Suppressor macrophage (primary cell): ENCODE measurements at regions not wholly inside any gene's neighbourhood (a gene's known extent, or its start where the extent isn't known, plus 50 kb on each side); places are given as distances from the start of the nearest gene placed in this dataset.
A peak's percentile ranks its signal among the peaks of the same experiment; 100 is the strongest.
"Not testable (repeated sequence)": the region's sequence is repeated elsewhere in the genome, so short reads cannot be mapped to it uniquely, and the experiment has no call there.

Experiments
- DNase-seq, 4 experiments: peaks; one replicate each; pipeline ENCODE4 v3.0.0-alpha.2; 2020 to 2022

- no peak for DNase-seq
Measured at GRCh38 chr1:233790121-233790520, 114.4 kb upstream of the SLC35F3 start.

DNA sequence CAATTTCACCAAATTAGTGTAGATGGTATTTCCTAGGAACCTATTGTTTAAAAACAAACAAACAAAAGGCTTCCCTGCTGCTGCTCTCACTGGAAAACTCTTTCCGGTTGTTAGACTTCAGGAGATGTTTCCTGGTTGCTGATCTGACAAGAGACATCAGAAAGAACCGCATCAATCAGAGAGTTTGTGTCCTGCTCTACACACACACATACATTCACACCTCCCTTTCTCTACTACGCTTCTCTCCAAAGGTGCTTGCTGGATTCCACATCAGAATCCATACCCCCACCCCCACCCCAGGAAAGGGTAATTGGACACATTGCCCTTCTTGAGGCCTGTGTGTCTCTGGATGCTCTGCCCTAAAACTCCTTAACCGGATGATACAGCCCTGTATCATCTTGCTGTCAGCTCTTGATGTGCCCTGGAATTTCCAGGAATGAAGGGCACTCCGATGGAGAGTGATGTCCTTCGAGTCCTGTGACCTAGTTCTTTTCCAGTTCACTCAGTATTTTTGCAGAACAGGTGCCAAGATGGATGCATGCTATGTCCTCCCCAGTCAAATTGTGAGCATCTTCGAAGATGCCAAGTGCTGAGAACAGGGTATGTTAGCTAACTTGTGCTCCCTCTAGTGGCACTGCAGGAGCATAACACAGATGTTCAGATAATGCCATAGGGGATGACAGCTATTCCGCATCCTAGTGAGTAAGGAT lies 113.7 kb upstream of the SLC35F3 start:
- DNase-seq: peak; percentile 44 to 76 (median 62)

- DNase-seq: no peak
Measured at GRCh38 chr1:233791372-233791703, 113.1 kb upstream of the SLC35F3 start.

GRCh38 chr1:233791721-233792120 lies 112.8 kb upstream of the SLC35F3 start:
- DNase-seq: no peak

GRCh38 chr1:233794863-233795262 lies 109.6 kb upstream of the SLC35F3 start:
- DNase-seq: no peak

DNA sequence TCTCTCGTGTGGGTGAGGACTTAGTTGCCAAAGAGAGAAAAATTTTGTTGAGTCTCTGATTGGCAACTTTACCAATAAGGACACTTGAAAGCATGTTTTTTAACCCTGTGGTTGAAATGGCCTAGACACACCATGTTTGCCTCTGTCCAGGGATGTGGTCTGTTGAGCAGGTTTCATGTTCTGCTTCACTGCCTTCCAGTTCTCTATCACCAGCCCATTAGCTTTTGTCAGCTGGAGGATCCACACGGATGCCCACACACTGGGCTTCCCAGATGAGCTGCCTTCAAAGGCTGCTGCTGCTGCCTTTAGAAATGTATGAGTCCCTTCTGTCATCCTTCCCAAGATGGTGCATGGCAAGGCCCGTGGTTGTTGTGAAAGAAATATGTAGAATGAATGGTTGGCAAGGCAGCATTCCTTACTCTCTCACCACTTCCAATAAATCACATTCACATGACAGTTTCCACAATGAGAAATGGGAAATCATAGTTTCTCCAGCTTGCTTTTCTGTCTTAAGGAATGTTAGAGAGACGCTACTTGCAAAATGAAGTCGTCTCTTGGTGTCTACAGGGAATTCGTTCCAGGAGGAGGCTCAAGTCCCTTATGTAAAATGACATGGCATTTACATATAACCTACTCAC lies 108.2 kb upstream of the SLC35F3 start:
- DNase-seq: no peak

- no peak for DNase-seq
Measured at GRCh38 chr1:233802611-233803010, 101.9 kb upstream of the SLC35F3 start.

DNA sequence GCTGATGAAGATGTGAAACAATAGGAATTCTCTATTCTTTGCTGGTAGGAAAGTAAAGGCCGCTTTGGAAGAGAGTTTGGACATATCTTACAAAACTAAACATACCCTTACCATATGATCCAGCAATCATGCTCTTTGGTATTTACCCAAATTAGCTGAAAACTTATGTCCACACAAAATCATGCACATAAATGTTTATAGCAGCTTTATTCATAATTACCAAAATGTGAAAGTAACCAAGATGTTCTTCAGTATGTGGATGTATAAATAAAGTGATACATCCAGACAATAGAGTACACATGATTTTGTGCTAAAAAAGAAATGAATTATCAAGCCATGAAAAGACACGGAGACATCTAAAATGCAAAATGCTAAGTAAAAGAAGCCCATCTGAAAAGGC lies 98.7 kb upstream of the SLC35F3 start:
- DNase-seq: no peak

GRCh38 chr1:233815357-233815756 lies 89.1 kb upstream of the SLC35F3 start:
- DNase-seq: no peak

DNA sequence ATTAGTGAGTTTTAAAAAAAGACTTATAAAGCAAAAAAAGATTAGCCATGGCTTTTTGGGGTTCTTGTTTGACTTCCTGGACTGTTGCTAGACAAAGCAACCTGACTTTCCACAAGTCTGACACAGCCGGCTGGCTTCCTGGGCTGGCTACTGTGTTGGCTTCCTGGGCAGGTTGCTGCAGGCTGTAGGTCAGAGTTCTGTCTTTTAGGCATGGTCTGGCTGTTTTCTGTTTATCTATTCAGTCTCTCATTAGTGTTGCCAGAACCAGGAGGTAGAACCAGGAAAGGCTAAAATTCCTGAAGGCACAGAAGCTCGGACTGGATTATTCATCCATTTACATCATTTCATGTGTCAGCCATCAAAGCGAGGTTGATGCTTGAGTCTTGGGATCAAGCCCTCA lies 88.6 kb upstream of the SLC35F3 start:
- DNase-seq: no peak

GRCh38 chr1:233816348-233816747 lies 88.1 kb upstream of the SLC35F3 start:
- no peak for DNase-seq

DNA sequence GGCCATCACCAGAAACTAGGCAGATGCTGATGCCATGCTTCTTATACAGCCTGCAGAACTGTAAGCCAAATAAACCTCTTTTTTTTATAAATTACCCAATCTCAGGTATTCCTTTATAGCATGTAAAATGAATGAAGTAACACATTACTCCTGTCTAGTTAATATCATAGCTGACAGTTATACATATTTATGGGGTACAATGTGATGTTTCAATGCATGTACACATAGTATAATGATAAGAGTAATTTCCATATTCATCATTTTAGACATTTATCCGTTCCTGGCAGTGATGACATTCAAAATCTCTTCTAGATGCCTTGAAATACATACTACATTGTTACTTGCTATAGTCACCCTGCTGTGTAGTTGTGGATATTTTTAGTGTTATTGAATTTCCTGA lies 85.4 kb upstream of the SLC35F3 start:
- DNase-seq: no peak

DNA sequence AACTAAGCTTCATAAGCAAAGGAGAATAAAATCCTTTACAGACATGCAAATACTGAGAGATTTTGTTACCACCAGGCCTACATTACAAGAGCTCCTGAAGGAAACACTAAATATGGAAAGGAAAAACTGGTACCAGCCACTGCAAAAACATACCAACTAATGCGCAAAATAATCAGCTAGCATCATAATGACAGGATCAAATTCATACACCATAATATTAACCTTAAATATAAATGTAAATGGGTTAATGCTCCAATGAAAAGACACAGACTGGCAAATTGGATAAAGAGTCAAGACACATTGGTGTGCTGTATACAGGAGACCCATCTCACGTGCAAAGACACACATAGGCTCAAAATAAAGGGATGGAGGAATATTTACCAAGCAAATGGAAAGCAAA lies 80.3 kb upstream of the SLC35F3 start:
- not testable (repeated sequence) for DNase-seq

DNA sequence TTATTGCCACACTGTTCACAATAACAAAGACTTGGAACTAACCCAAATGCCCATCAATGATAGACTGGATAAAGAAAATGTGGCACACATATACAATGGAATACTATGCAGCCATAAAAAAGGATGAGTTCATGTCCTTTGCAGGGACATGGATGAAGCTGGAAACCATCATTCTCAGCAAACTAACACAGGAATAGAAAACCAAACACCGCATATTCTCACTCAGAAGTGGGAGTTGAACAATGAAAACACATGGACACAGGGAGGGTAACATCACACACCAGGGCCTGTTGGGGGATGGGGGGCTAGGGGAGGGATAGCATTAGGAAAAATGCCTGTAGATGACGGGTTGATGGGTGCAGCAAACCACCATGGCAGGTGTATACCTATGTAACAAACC lies 76.5 kb upstream of the SLC35F3 start:
- DNase-seq: not testable (repeated sequence)

- no peak for DNase-seq
Measured at GRCh38 chr1:233828480-233828879, 76.0 kb upstream of the SLC35F3 start.

DNA sequence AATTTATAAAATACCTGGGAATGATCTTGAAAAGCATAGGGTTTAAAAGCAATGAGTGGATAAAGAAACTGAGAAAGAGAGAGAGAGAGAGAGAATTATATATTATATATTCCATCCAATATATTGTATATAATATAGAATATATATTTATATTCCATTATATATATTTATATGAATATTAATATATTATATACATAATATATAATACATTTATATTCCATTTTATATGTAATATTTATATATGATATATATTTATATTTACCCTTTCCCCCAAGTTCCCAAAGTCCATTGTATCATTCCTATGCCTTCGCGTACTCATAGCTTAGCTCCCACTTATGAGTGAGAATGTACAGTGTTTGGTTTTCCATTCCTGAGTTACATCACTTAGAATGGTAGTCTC lies 69.9 kb upstream of the SLC35F3 start:
- no peak for DNase-seq

DNA sequence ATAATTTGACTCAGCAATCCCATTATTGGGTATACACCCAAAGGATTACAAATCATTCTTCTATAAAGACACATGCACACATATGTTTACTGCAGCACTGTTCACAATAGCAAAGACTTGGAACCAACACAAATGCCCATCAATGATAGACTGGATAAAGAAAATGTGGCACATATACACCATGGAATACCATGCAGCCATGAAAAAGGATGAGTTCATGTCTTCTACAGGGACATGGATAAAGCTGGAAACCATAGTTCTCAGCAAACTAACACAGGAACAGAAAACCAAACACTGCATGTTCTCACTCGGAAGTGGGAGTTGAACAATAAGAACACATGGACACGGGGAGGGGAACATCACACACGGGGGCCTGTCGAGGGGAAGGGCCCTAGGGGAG lies 66.3 kb upstream of the SLC35F3 start:
- not testable (repeated sequence) for DNase-seq

GRCh38 chr1:233843525-233844204 lies 60.8 kb upstream of the SLC35F3 start:
- DNase-seq: no peak

GRCh38 chr1:233844275-233844674 lies 60.2 kb upstream of the SLC35F3 start:
- DNase-seq: no peak

DNA sequence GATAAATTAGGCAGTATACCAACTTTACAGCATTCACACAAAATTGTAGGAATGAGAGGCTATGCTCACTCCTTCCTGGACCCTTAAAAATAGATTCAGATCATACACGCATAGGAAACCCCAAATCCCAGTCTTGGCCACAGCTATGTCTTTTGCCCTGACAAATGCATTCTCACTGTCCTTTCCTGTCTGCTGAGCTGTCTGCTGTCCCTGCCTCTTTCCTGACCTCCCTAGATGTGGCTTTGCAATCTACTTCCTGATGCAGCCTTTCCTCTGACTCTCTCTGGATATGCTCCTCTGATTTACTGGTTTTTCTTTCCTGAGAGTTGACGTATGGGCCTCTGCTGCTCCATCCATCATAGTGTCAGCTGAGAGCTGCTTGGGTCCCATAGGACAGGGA lies 59.8 kb upstream of the SLC35F3 start:
- DNase-seq: no peak
